Lung (tissue), 11 donors: ENCODE measurements at regions not wholly inside any gene's neighbourhood (a gene's known extent, or its start where the extent isn't known, plus 50 kb on each side); places are given as distances from the start of the nearest gene placed in this dataset.

Source experiments
- ATAC-seq: fragments of 200-7000 bp; cut with Tn5 transposase; one replicate; pipeline ENCODE4 v1.9.1; 2020; ENCODE audit warnings: moderate number of reproducible peaks; ENCODE audit not compliant: insufficient read depth, low FRiP score
- DNase-seq, 3 donors: peaks; one replicate each; pipeline ENCODE4 v3.0.0-alpha.2; 2013 to 2017
- H3K27ac ChIP-seq, 2 donors: one replicate each; pipeline ENCODE4 v1.5.1; 2013; ENCODE audit warnings: mild to moderate bottlenecking in 2 of 2, moderate library complexity in 2 of 2, control low read depth in 1 of 2, inconsistent platforms in 1 of 2, low read depth in 1 of 2, low read length in 1 of 2
- H3K27me3 ChIP-seq, 3 donors: one replicate each; pipeline ENCODE4 v1.5.1; 2013; ENCODE audit warnings: low read length in 2 of 3; ENCODE audit not compliant: control insufficient read depth in 3 of 3, insufficient read depth in 3 of 3
- H3K36me3 ChIP-seq, 4 donors: one replicate each; pipeline ENCODE4 v1.5.1; 2013; ENCODE audit warnings: low read length in 4 of 4, mild to moderate bottlenecking in 1 of 4, moderate library complexity in 1 of 4; ENCODE audit not compliant: control insufficient read depth in 4 of 4, insufficient read depth in 4 of 4
- H3K4me1 ChIP-seq, 5 donors: one replicate each; pipeline ENCODE4 v1.5.1; 2013; ENCODE audit warnings: low read length in 5 of 5, mild to moderate bottlenecking in 2 of 5, moderate library complexity in 1 of 5; ENCODE audit not compliant: control insufficient read depth in 5 of 5, insufficient read depth in 5 of 5
- H3K4me3 ChIP-seq: one replicate; pipeline ENCODE4 v1.5.1; 2013; ENCODE audit warnings: mild to moderate bottlenecking, control low read depth, moderate library complexity
- H3K9ac ChIP-seq, 2 donors: one replicate each; pipeline ENCODE4 v1.5.1; 2013; ENCODE audit warnings: low read length in 2 of 2, control low read depth in 1 of 2; ENCODE audit not compliant: insufficient read depth in 1 of 2
- H3K9me3 ChIP-seq, 4 donors: one replicate each; pipeline ENCODE4 v1.5.1; 2013; ENCODE audit warnings: low read length in 3 of 4, mild to moderate bottlenecking in 1 of 4, moderate library complexity in 1 of 4; ENCODE audit not compliant: control insufficient read depth in 4 of 4, insufficient read depth in 3 of 4
- CTCF ChIP-seq: IDR thresholded peaks from 2 replicates; pipeline ENCODE4 v1.5.1; 2012; ENCODE audit warnings: mild to moderate bottlenecking; ENCODE audit errors: control extremely low read depth, extremely low read depth
- WGBS, 2 donors: extraction: QIAGEN DNeasy Blood & Tissue Kit; methylation state at CpG; one replicate each; pipeline ENCODE4 v1.1.7; 2013; 5-methylcytosine and 5-hydroxymethylcytosine counted together
- donor health status: control.
- donor health status: control.
- donor health status: Bipolar disorder and iron deficiency.
- donor health status: healthy.
- donor health status: DM: yes; HTN: yes; CAD: no.

GRCh38 chr10:108812296-108812695 is 1111.0 kb downstream of the XPNPEP1 start:
- DNase-seq (no peak), ATAC-seq (no peak)
- 65 to 67% methylated on average over 1 of the region's 1 CpG for WGBS, 2 donors
- peaks cover 0 to 2% (median under 1%) of the 10 kb centered on the region in 4 donors for H3K9me3 ChIP-seq
- no peaks in the 10 kb centered on the region for H3K27me3 ChIP-seq
- TF ChIP-seq CTCF, result no peak
- H3K36me3 ChIP-seq, result no peaks in the 10 kb centered on the region
- no peaks in the 10 kb centered on the region for H3K4me1 ChIP-seq
- H3K27ac ChIP-seq, result no peak overlapping the region
- H3K9ac ChIP-seq, result no peak overlapping the region
- no peak overlapping the region for H3K4me3 ChIP-seq

GRCh38 chr10:108808228-108808627 is 1115.1 kb downstream of the XPNPEP1 start:
- H3K36me3 ChIP-seq, result no peaks in the 10 kb centered on the region
- WGBS, 2 donors, result 59 to 80% methylated on average over 2 of the region's 2 CpGs
- peaks cover 0 to 2% (median 0%) of the 10 kb centered on the region in 4 donors for H3K9me3 ChIP-seq
- H3K4me3 ChIP-seq, result no peak overlapping the region
- H3K9ac ChIP-seq, result no peak overlapping the region
- no peaks in the 10 kb centered on the region for H3K4me1 ChIP-seq
- H3K27me3 ChIP-seq, result no peaks in the 10 kb centered on the region
- no peak overlapping the region for H3K27ac ChIP-seq
- DNase-seq (no peak), ATAC-seq (no peak)
- TF ChIP-seq CTCF, result no peak

GRCh38 chr10:108801775-108802517 is 1121.4 kb downstream of the XPNPEP1 start:
- Histone ChIP-seq H3K27me3 (no peaks in the 10 kb centered on the region), H3K4me3 (no peak overlapping the region), H3K36me3 (no peaks in the 10 kb centered on the region), H3K4me1 (no peaks in the 10 kb centered on the region), H3K9ac (no peak overlapping the region), H3K9me3 (no peaks in the 10 kb centered on the region), H3K27ac (no peak overlapping the region)
- ATAC-seq (no peak), DNase-seq (no peak)
- TF ChIP-seq CTCF, result no peak

- no peak overlapping the region for H3K4me3 ChIP-seq
- TF ChIP-seq CTCF, result no peak
- 84 to 87% methylated on average over 2 of the region's 2 CpGs for WGBS, 2 donors
- DNase-seq (no peak), ATAC-seq (no peak)
- H3K9ac ChIP-seq, result no peak overlapping the region
- no peaks in the 10 kb centered on the region for H3K36me3 ChIP-seq
- no peaks in the 10 kb centered on the region for H3K9me3 ChIP-seq
- H3K4me1 ChIP-seq, result no peaks in the 10 kb centered on the region
- no peak overlapping the region for H3K27ac ChIP-seq
- no peaks in the 10 kb centered on the region for H3K27me3 ChIP-seq
These were observed 1122.1 kb downstream of the XPNPEP1 start for GRCh38 chr10:108801220-108801619.
